Stimulated activated effector memory CD8-positive, alpha-beta T cell treated with anti-CD3 and anti-CD28 coated beads, Interleukin-12 subunit alpha, Interleukin-12 subunit beta, amount 100 ng/mL, for 72 hours (primary cell): ENCODE measurements at regions not wholly inside any gene's neighbourhood (a gene's known extent, or its start where the extent isn't known, plus 50 kb on each side); places are given as distances from the start of the nearest gene placed in this dataset.

Experiments used
- ATAC-seq: fragments of 150-1000 bp; cut with Tn5 transposase; 2 replicates; pipeline ENCODE4 v1.10.0; 2021
- DNase-seq, 2 donors: peaks; one replicate each; pipeline ENCODE4 v3.0.0; 2021 to 2022; ENCODE audit warnings: low spot score in 2 of 2
- H3K27ac Mint-ChIP-seq: one replicate; pipeline ENCODE4 v1.8.0; 2022; ENCODE audit warnings: mild to moderate bottlenecking, mixed read lengths
- H3K36me3 Mint-ChIP-seq: one replicate; pipeline ENCODE4 v1.8.0; 2022; ENCODE audit warnings: mild to moderate bottlenecking, mixed read lengths
- H3K4me1 Mint-ChIP-seq: one replicate; pipeline ENCODE4 v1.8.0; 2022; ENCODE audit warnings: mixed read lengths
- H3K4me3 Mint-ChIP-seq: one replicate; pipeline ENCODE4 v1.8.0; 2022; ENCODE audit warnings: mild to moderate bottlenecking, mixed read lengths
- H3K9me3 Mint-ChIP-seq: one replicate; pipeline ENCODE4 v1.8.0; 2022; ENCODE audit warnings: mixed read lengths

DNA sequence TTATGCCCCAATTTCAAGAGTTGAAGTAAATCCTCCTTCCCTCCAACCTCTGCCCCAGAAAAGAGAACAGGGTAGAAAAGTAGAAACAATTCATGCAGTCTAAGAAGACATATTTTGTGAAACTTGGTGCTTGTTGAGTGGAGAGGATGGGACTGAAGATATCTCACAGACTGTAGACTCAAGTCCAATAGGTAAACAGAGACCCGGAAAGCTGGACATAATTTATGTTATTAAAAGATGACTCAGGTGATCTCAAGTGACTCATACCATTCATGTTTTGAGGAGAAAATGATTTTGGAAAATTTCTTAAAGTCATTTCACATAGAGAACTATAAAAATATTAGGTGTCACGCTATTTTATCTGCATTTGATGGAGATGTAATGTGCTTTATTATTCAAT is 203.1 kb upstream of the SOX9 start:
- no peak overlapping the region for H3K27ac Mint-ChIP-seq
- DNase-seq (no peak), ATAC-seq (no peak)
- peaks cover 10% of the 10 kb centered on the region for H3K9me3 Mint-ChIP-seq
- H3K36me3 Mint-ChIP-seq: no peaks in the 10 kb centered on the region
- H3K4me3 Mint-ChIP-seq: no peak overlapping the region
- no peaks in the 10 kb centered on the region for H3K4me1 Mint-ChIP-seq

DNA sequence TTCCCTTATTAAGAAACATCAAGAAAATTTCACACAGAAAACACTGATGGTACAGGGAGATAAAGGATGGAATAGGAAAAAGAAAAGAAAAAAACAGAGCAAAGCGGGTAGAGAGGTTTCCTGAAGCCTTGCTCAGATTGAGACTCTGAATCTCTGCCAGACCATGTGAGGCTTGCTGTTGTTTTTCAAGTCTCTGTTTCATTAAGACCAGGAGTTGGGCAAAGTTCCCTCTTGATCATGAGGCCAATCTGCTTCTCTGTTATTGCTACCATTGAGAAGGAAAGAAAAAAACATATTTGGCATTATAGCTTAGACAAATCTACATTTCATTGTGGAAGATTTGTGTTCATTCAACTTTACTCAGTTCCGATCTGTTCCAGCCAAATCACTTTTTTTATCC is 201.6 kb upstream of the SOX9 start:
- ATAC-seq (no peak), DNase-seq (no peak)
- Mint-ChIP-seq H3K36me3 (no peaks in the 10 kb centered on the region), H3K9me3 (peaks cover 16% of the 10 kb centered on the region), H3K4me3 (no peak overlapping the region), H3K4me1 (no peaks in the 10 kb centered on the region), H3K27ac (no peak overlapping the region)

DNA sequence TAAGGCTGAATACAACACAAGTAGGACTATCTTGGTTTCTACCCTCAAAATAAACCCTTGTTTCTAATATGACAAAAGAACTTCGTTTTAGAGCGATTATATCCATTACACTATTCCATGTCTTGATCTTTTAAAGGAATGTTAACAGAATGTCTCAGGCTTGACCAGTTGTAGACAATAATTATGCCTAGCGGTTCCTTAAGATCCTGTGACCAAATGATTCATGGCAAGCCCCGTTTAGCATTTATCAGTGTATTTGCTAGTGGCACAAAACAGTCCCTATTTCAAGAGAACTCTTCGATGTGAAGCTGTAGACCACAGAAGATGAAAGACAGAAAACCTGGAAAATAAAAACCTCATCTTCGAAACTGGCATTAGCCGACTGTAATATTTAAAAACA is 200.9 kb upstream of the SOX9 start:
- Mint-ChIP-seq H3K9me3 (peaks cover 18% of the 10 kb centered on the region), H3K36me3 (no peaks in the 10 kb centered on the region), H3K4me1 (no peaks in the 10 kb centered on the region), H3K4me3 (no peak overlapping the region), H3K27ac (no peak overlapping the region)
- ATAC-seq (no peak), DNase-seq (no peak)

DNA sequence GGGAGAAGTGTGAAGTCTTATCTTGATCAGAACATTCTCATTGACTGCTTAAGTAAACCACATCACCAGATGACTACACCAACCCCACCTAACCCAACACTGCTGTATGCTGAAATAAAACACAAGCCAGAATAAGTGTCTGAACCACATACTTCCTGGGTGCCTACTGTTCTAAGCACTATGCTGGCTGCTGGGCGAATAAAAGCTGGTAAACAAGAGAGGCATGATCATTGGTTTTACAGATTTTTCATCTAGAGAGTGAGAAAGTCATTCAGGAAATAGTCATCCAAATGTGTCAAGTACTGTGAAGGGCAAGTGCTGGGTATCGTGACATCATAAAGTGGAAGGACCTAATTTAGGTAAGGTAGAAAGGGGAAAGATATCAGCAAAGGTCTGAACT is 199.0 kb upstream of the SOX9 start:
- no peak overlapping the region for H3K27ac Mint-ChIP-seq
- peak; percentile 74 for ATAC-seq

DNA sequence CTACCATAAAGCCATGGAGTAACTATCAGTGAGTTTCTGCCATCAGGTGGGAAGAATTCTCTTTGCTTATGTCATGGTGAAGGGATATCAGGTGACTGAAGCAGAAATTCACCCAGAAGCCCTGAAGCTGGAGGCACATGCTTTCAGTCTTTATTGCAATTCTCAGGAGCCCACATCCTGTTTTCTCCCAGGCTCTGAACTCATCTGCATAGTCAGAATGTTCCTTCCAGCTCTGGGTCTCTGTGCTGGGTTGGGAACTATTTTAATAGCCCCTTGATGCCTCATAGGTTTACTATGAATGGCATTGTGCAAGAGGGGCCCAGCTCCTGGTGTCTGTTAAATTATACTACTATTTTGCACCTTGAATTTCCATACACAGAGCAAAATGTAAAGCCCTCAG is 198.4 kb upstream of the SOX9 start:
- ATAC-seq: no peak
- no peak for DNase-seq
- Mint-ChIP-seq H3K9me3 (peaks cover 15% of the 10 kb centered on the region), H3K27ac (no peak overlapping the region), H3K36me3 (no peaks in the 10 kb centered on the region), H3K4me1 (no peaks in the 10 kb centered on the region), H3K4me3 (no peak overlapping the region)

More for the DNA sequence above, 199.0 kb upstream of the SOX9 start:
- peaks cover 15% of the 10 kb centered on the region for H3K9me3 Mint-ChIP-seq
- DNase-seq: no peak
- no peaks in the 10 kb centered on the region for H3K4me1 Mint-ChIP-seq
- no peaks in the 10 kb centered on the region for H3K36me3 Mint-ChIP-seq
- no peak overlapping the region for H3K4me3 Mint-ChIP-seq

DNA sequence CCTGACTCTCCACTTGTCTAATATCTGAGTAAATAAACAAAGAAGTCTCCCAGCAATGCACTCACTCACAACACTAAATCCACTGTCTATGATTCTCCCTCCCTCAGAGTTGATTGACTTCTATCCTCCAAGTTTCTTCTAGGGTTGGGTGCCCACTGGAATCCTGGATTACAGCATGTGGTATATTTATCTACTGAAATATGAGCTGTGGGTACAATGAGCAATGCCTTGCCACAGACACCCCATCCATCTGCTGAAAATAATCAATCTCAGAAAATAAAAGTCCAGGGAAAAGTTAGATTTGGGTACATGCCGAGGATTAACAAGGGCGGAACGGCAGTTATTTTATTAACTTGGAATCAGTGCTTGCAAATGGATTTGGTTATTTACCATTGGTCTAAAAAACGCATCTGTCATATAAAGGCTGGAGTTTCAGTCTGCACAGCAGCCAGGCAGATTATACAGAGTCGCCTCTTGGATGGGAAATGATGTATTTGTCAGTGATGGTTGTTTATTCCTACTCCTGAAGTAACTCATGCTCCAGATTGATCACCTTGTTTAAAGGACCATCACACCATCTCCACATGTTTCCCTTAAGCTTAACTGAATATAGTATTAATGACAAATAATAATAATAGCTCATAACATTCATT is 193.9 kb upstream of the SOX9 start:
- Mint-ChIP-seq H3K36me3 (no peaks in the 10 kb centered on the region), H3K9me3 (peaks cover 16% of the 10 kb centered on the region), H3K4me3 (no peak overlapping the region), H3K4me1 (no peaks in the 10 kb centered on the region), H3K27ac (no peak overlapping the region)
- ATAC-seq: no peak
- no peak for DNase-seq

DNA sequence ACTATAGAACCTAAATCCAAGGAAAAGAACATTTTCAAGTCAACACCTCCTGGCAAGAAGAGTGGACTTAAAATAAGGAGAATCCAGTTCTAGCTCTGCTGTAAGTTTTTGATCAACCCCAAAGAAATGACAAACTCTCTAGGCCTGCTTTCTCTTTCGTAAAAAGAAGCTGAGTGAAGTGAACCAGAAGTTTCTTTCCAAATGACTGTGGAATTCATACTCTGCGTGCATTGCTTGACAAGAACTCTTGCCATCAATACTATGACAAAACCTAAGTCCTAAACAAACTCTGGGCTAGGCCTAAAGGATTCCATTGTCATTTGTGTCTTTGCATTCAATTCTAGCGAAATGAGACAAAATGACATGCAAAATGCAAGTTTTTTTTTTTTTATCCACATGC is 187.5 kb upstream of the SOX9 start:
- no peak overlapping the region for H3K27ac Mint-ChIP-seq
- DNase-seq: no peak
- H3K4me3 Mint-ChIP-seq: no peak overlapping the region
- H3K36me3 Mint-ChIP-seq: no peaks in the 10 kb centered on the region
- H3K4me1 Mint-ChIP-seq: no peaks in the 10 kb centered on the region
- no peak for ATAC-seq
- H3K9me3 Mint-ChIP-seq: peaks cover 10% of the 10 kb centered on the region

DNA sequence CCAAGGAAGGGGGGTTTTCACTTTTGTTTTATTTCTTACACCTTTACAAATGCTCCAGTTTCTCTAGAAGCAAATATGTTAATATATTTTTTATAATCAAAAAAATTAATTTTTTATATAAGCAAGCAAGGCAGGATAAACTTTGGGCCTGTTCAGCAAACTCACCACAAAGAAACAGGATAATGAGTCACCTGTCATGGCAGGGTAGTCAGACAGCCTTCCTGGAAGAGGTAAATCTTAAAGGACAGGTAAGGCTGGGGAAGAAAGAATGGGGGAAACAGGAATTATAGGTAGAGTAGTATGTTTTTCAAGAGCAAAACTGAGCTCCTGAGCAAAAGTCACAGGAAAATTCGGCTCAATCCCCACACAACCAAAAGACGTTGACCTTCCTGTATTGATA is 186.3 kb upstream of the SOX9 start:
- Mint-ChIP-seq H3K4me3 (no peak overlapping the region), H3K36me3 (no peaks in the 10 kb centered on the region), H3K27ac (no peak overlapping the region), H3K4me1 (no peaks in the 10 kb centered on the region), H3K9me3 (peaks cover 8% of the 10 kb centered on the region)
- ATAC-seq (no peak), DNase-seq (no peak)

DNA sequence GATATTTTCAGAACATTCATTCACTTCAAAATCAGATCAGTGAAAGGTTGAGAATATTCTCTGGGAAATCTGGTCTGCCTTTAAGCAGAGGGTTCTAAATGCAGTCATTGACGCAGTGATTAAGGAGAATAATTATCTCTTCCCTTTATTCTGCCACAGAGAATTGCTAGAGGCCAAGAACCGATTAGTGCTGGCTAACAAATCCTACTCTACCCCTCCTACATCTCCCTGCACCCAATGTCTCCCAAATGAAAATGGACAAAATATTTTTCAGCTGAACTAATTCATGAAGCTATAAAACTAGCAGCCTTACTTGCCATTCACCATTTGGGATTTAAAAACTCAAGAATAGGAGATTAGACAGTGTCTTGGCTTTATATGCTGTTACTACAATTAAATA is 185.5 kb upstream of the SOX9 start:
- Mint-ChIP-seq H3K4me1 (no peaks in the 10 kb centered on the region), H3K9me3 (peaks cover 8% of the 10 kb centered on the region), H3K27ac (no peak overlapping the region), H3K4me3 (no peak overlapping the region), H3K36me3 (no peaks in the 10 kb centered on the region)
- ATAC-seq (no peak), DNase-seq (no peak)

DNA sequence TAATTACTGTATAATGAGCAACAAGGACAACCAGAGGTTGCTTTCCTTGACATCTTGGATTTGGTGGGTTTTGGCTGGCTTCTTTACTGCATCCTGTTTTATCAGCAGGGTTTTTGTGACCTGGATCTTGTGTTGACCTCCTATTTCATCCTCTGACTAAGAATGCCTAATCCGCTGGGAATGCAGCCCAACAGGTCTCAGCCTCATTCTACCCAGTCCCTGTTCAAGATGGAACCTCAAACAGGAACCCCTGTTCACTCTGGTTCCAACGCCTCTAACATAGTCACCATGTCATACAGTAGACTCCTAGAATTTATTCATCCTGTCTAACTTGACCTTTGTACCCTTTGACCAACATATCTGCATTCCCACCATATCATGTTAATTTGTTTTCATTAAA is 183.8 kb upstream of the SOX9 start:
- ATAC-seq (no peak), DNase-seq (no peak)
- Mint-ChIP-seq H3K4me1 (no peaks in the 10 kb centered on the region), H3K4me3 (no peak overlapping the region), H3K9me3 (peaks cover 4% of the 10 kb centered on the region), H3K27ac (no peak overlapping the region), H3K36me3 (no peaks in the 10 kb centered on the region)

DNA sequence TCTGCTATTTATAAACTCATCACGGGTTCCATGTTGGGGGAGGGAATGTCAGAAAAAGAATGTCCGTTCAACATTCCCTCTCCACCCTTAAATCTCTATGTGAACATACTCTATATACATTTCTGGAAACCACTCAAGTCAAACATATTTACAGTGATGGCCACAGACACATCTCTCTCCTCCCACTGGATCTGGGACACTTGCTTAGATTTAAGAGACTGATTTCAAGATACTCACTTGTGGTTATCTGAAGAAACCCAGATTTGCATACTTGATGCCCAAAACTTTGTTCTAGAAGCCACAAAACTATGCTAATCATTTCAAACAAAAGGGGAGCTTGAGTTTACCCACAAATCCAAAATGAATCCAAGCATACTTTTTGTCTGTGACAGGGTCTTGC is 182.9 kb upstream of the SOX9 start:
- Mint-ChIP-seq H3K27ac (no peak overlapping the region), H3K9me3 (peaks cover 6% of the 10 kb centered on the region), H3K36me3 (no peaks in the 10 kb centered on the region), H3K4me3 (no peak overlapping the region), H3K4me1 (no peaks in the 10 kb centered on the region)
- DNase-seq (no peak), ATAC-seq (no peak)

DNA sequence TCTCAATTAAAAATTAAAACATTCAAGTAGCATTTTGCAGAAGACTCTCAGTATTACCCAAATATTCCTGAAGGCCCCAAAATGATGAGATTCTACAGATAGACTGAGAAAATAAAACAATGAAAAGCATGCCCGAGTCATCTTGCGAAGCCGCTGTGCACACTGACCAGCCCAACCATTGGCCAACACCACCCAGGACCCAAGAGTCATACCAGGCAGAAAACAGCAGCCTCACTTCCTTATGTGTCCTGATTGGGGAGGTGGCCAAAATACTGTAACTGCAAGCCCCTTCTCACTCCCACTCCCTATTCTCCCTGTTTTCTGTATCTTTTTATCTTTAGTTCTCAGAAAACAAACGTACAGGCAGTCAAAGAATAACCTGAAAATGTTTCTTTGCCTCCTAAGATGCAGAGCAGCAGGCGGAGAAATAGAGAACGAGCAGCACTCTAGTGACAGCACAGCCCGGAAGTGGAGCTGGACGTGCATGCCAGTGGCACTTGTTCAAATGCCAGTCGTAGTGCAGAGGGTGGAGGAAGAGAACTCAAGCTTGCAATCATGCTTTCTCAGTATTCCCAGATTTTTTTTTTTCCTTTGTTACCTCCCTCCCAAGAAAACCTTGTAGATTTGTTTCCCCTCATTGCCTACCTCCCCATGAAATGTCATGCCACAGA is 182.3 kb upstream of the SOX9 start:
- no peaks in the 10 kb centered on the region for H3K4me1 Mint-ChIP-seq
- DNase-seq (no peak), ATAC-seq (no peak)
- H3K4me3 Mint-ChIP-seq: no peak overlapping the region
- H3K36me3 Mint-ChIP-seq: no peaks in the 10 kb centered on the region
- peaks cover 6% of the 10 kb centered on the region for H3K9me3 Mint-ChIP-seq
- H3K27ac Mint-ChIP-seq: no peak overlapping the region

DNA sequence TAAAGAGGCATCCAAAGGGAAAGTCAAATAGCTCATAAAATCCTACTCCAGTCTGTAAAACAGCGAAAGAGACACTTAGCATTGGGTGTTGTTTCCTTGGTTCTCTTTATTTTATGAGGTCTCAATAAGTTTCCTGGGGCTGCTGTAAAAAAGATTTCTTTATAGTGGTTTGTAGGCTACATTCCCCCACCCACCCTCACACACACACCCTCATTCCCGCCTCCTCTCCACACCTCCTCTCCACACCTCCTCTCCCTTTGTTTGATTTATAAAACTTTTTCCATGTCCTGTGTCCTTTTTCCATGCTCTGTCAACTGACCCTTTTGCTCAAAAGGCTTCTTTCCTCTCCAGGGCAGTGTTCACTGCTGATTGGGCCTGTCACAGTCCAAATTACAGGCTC is 178.9 kb upstream of the SOX9 start:
- peaks cover 14% of the 10 kb centered on the region for H3K9me3 Mint-ChIP-seq
- DNase-seq (no peak), ATAC-seq (no peak)
- no peaks in the 10 kb centered on the region for H3K36me3 Mint-ChIP-seq
- H3K27ac Mint-ChIP-seq: no peak overlapping the region
- no peak overlapping the region for H3K4me3 Mint-ChIP-seq
- no peaks in the 10 kb centered on the region for H3K4me1 Mint-ChIP-seq

DNA sequence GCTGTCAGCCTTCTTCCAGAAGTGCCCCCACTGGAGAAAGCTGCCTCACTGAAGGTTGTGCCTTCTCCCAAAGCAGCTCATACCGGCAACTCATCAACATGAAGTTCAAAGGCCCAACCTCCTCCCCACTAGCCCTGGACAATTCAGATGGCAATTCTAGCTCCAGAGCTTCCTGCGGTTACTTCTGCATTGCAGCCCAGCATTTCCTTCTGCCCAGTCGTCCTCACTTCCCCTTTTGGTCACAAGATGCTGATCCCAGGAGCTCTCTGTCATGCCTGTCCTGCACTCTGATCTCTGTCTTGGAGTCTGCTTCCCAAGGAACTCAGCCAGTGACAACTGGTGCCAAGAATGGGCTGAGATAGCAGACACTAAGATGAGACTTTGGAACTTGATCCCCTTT is 178.2 kb upstream of the SOX9 start:
- no peak for DNase-seq
- no peaks in the 10 kb centered on the region for H3K36me3 Mint-ChIP-seq
- no peak for ATAC-seq
- no peak overlapping the region for H3K4me3 Mint-ChIP-seq
- no peaks in the 10 kb centered on the region for H3K4me1 Mint-ChIP-seq
- H3K27ac Mint-ChIP-seq: no peak overlapping the region
- peaks cover 10% of the 10 kb centered on the region for H3K9me3 Mint-ChIP-seq

DNA sequence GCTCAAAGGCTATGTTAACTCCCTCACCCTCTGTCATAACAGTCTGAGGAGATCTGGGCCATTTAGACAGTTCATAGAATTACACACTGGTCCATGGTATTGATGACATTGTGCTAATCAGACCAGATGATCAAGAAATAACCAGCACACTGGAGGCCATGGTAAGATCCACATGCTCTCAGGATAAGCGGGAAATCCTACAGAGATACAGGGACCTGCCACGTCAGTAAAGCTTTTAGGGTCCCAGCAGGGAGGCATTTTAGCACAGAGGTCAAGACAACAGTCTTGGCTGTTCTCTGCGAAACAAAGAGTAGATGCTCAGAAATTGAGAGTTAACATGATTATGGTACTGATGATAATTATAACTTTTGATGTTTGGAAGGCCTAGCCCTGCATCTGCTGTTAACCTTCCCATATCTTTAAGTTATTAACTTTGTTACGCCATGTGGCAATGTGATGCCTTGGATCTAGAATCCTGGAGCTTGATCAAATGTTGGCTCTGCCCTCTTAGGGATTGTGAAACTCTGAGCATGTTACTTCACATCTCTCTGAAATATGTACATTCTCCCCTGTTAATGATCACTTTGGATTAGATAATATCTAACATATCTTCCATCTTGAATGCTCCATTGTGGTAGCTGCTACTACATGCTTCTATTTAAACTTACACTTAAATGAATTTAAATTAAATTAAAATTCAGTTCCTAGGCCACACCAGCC is 172.0 kb upstream of the SOX9 start:
- ATAC-seq (no peak), DNase-seq (no peak)
- H3K4me1 Mint-ChIP-seq: no peaks in the 10 kb centered on the region
- H3K36me3 Mint-ChIP-seq: no peaks in the 10 kb centered on the region
- no peak overlapping the region for H3K4me3 Mint-ChIP-seq
- peaks cover 8% of the 10 kb centered on the region for H3K9me3 Mint-ChIP-seq
- H3K27ac Mint-ChIP-seq: no peak overlapping the region

DNA sequence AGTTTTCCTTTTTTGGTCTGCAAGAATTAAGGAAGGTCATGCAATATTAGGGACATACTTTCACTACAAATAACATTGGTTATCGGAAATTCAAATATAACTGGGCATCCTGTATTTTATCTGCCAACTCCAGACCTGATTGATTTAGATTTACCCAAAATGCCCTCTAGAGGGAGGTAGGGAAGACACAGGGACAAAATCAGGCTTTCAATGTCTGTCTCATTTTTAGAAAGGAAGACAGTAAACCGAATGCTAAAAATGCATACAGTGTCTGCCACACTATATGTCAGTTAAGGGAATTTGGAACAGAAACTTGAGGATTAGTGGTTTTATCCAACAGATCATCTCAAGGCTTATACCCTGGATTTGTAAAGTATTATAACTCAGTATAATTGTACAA is 161.7 kb upstream of the SOX9 start:
- H3K4me3 Mint-ChIP-seq: no peak overlapping the region
- DNase-seq: no peak
- no peak overlapping the region for H3K27ac Mint-ChIP-seq
- peaks cover 12% of the 10 kb centered on the region for H3K9me3 Mint-ChIP-seq
- no peaks in the 10 kb centered on the region for H3K36me3 Mint-ChIP-seq
- ATAC-seq: no peak
- H3K4me1 Mint-ChIP-seq: no peaks in the 10 kb centered on the region
